HepG2 (cell line): ENCODE measurements at regions not wholly inside any gene's neighbourhood (a gene's known extent, or its start where the extent isn't known, plus 50 kb on each side); places are given as distances from the start of the nearest gene placed in this dataset.

ENCODE experiments used
- CEBPB ChIP-seq: IDR thresholded peaks from 2 replicates; pipeline ENCODE4 v1.6.1; 2011; ENCODE audit warnings: low read depth, low read length, improper control_type of control experiment, borderline replicate concordance
- CTCF ChIP-seq: sonication (generic); formaldehyde crosslinking; IDR thresholded peaks from 2 replicates; pipeline ENCODE4 v1.5.0; 2020; ENCODE audit warnings: mild to moderate bottlenecking, missing genetic modification reagents, moderate library complexity
- EZH2 ChIP-seq: conservative IDR thresholded peaks from 2 replicates; pipeline ENCODE4 v1.6.1; 2012; ENCODE audit warnings: mild to moderate bottlenecking, low read depth, low read length, moderate library complexity
- MAX ChIP-seq: IDR thresholded peaks from 2 replicates; pipeline ENCODE4 v1.6.1; 2012; ENCODE audit warnings: inconsistent platforms
- PBX2 ChIP-seq: IDR thresholded peaks from 2 replicates; pipeline ENCODE4 v1.6.1; 2016; ENCODE audit warnings: control low read depth
- RELA ChIP-seq: sonication (generic); formaldehyde crosslinking; IDR thresholded peaks from 2 replicates; pipeline ENCODE4 v1.4.0; 2020; ENCODE audit warnings: missing genetic modification reagents
- REST ChIP-seq, 2 experiments: IDR thresholded peaks; 2 replicates each; pipeline ENCODE4 v1.6.1; 2011 to 2012; ENCODE audit warnings: low read length in 2 of 2, borderline replicate concordance in 1 of 2, low read depth in 1 of 2, mild to moderate bottlenecking in 1 of 2, moderate library complexity in 1 of 2
- SNAPC2 ChIP-seq: sonication (generic); formaldehyde crosslinking; IDR thresholded peaks from 2 replicates; pipeline ENCODE4 v1.8.1; 2022; ENCODE audit warnings: mild to moderate bottlenecking, missing genetic modification reagents
- TBP ChIP-seq: sonication (generic); formaldehyde crosslinking; IDR thresholded peaks from 2 replicates; pipeline ENCODE4 v1.5.0; 2020; ENCODE audit warnings: missing genetic modification reagents
- ZMYM4 ChIP-seq: sonication (generic); formaldehyde crosslinking; IDR thresholded peaks from 2 replicates; pipeline ENCODE4 v1.8.1; 2023; ENCODE audit warnings: mild to moderate bottlenecking, missing genetic modification reagents
- ZNF24 ChIP-seq: fragments of 450-650 bp; IDR thresholded peaks from 2 replicates; pipeline ENCODE4 v1.6.1; 2017; ENCODE audit warnings: antibody characterized with exemption, mild to moderate bottlenecking
- ZNF274 ChIP-seq: sonication (generic); formaldehyde crosslinking; IDR thresholded peaks from 2 replicates; pipeline ENCODE4 v1.5.1; 2020; ENCODE audit warnings: mild to moderate bottlenecking, missing genetic modification reagents
- ZNF792 ChIP-seq: IDR thresholded peaks from 2 replicates; pipeline ENCODE4 v1.6.1; 2016

GRCh38 chr4:151853034-151853433 is 92.2 kb upstream of the GATB start:
- no peak for TF ChIP-seq CTCF
- no peak for TF ChIP-seq REST (IDR thresholded peaks at IDR 0.05; ENCODE audit: borderline replicate concordance in 1 of 2, low read depth in 1 of 2, low read length in 2 of 2)
- TF ChIP-seq EZH2: no peak
- TF ChIP-seq ZNF274 (CRISPR knock-in tag): no peak
- TF ChIP-seq ZNF792 (CRISPR knock-in tag): no peak
- TF ChIP-seq PBX2: no peak
- TF ChIP-seq CEBPB: no peak
- no peak for TF ChIP-seq TBP (CRISPR knock-in tag)
- no peak for TF ChIP-seq MAX
- no peak for TF ChIP-seq ZNF24
- no peak for TF ChIP-seq RELA (CRISPR knock-in tag)
- no peak for TF ChIP-seq ZMYM4 (CRISPR knock-in tag)
- no peak for TF ChIP-seq SNAPC2 (CRISPR knock-in tag)
